HUDEP-2 (cell line): ENCODE measurements at regions not wholly inside any gene's neighbourhood (a gene's known extent, or its start where the extent isn't known, plus 50 kb on each side); places are given as distances from the start of the nearest gene placed in this dataset.
"Not testable (repeated sequence)": the region's sequence is repeated elsewhere in the genome, so short reads cannot be mapped to it uniquely, and the experiment has no call there.

Source experiments
- DNase-seq, 76 experiments: peaks; one replicate each; lab custom pipeline; 2025; ENCODE audit not compliant: unreplicated experiment in 76 of 76; lab: John Stamatoyannopoulos, UW

GRCh38 chr7:51980313-51980712 is 663.7 kb upstream of the COBL start:
- DNase-seq = no peak

- no peak for DNase-seq
Observed at GRCh38 chr7:51977913-51978312, 661.3 kb upstream of the COBL start.

GRCh38 chr7:51973939-51974338 is 657.3 kb upstream of the COBL start:
- peak in 73 of 76 experiments; percentile 23 to 89 (median 65) for DNase-seq

GRCh38 chr7:51973071-51973470 is 656.5 kb upstream of the COBL start:
- DNase-seq = peak in 2 of 76 experiments; percentile 2 to 5

- no peak for DNase-seq
Observed at GRCh38 chr7:51970961-51971665, 654.5 kb upstream of the COBL start.

GRCh38 chr7:51968461-51968860 is 651.9 kb upstream of the COBL start:
- DNase-seq = no peak

- peak in 11 of 76 experiments; percentile 1 to 38 (median 16) for DNase-seq
Observed at GRCh38 chr7:51965454-51965853, 648.8 kb upstream of the COBL start.

- DNase-seq = no peak
Observed at GRCh38 chr7:51961804-51962203, 645.2 kb upstream of the COBL start.

- DNase-seq = no peak
Observed at GRCh38 chr7:51950813-51951212, 634.2 kb upstream of the COBL start.

GRCh38 chr7:51949726-51950644 is 633.4 kb upstream of the COBL start:
- DNase-seq = peak in 1 of 76 experiments; percentile 11

GRCh38 chr7:51930834-51931233 is 614.2 kb upstream of the COBL start:
- no peak for DNase-seq

GRCh38 chr7:51929818-51930217 is 613.2 kb upstream of the COBL start:
- DNase-seq = no peak

- DNase-seq = no peak
Observed at GRCh38 chr7:51927738-51928137, 611.1 kb upstream of the COBL start.

GRCh38 chr7:51918581-51918980 is 602.0 kb upstream of the COBL start:
- DNase-seq = no peak

GRCh38 chr7:51901489-51901840 is 584.9 kb upstream of the COBL start:
- DNase-seq = no peak

- not testable (repeated sequence) for DNase-seq
Observed at GRCh38 chr7:51900755-51901488, 584.3 kb upstream of the COBL start.

- peak in 4 of 76 experiments; percentile 6 to 26 (median 20) for DNase-seq
Observed at GRCh38 chr7:51899611-51900010, 583.0 kb upstream of the COBL start.

- no peak for DNase-seq
Observed at GRCh38 chr7:51882412-51882811, 565.8 kb upstream of the COBL start.

- no peak for DNase-seq
Observed at GRCh38 chr7:51881309-51881708, 564.7 kb upstream of the COBL start.

GRCh38 chr7:51878865-51879264 is 562.3 kb upstream of the COBL start:
- no peak for DNase-seq

GRCh38 chr7:51869452-51869851 is 552.8 kb upstream of the COBL start:
- DNase-seq = no peak
